GM12865 (cell line): ENCODE measurements at regions not wholly inside any gene's neighbourhood (a gene's known extent, or its start where the extent isn't known, plus 50 kb on each side); places are given as distances from the start of the nearest gene placed in this dataset.

Source experiments
- DNase-seq: peaks from one replicate; pipeline ENCODE4 v3.0.0; 2010; ENCODE audit warnings: low read depth
- H3K4me3 ChIP-seq: 2 replicates; pipeline ENCODE4 v1.5.1; 2011; ENCODE audit warnings: mild to moderate bottlenecking, low read depth, low read length, control low read depth
- CTCF ChIP-seq: IDR thresholded peaks from 2 replicates; pipeline ENCODE4 v1.5.1; 2011; ENCODE audit warnings: low read length, control low read depth, low read depth, inconsistent platforms; ENCODE audit not compliant: insufficient read depth; ENCODE audit errors: missing control alignments

GRCh38 chr12:92421042-92421441 lies 275.4 kb upstream of the BTG1 start:
- no peak for TF ChIP-seq CTCF
- DNase-seq, result no peak
- H3K4me3 ChIP-seq, result no peak overlapping the region

- no peak for TF ChIP-seq CTCF
- no peak for DNase-seq
- no peak overlapping the region for H3K4me3 ChIP-seq
Measured at GRCh38 chr12:92419201-92419600, 273.6 kb upstream of the BTG1 start.

GRCh38 chr12:92418381-92418780 lies 272.7 kb upstream of the BTG1 start:
- no peak for TF ChIP-seq CTCF
- DNase-seq, result no peak
- no peak overlapping the region for H3K4me3 ChIP-seq

- no peak overlapping the region for H3K4me3 ChIP-seq
- DNase-seq, result no peak
- TF ChIP-seq CTCF, result no peak
Measured at GRCh38 chr12:92417373-92417772, 271.7 kb upstream of the BTG1 start.

GRCh38 chr12:92416385-92416812 lies 270.8 kb upstream of the BTG1 start:
- peak; percentile 32 for DNase-seq
- no peak overlapping the region for H3K4me3 ChIP-seq
- TF ChIP-seq CTCF, result no peak

GRCh38 chr12:92414170-92415070 lies 268.8 kb upstream of the BTG1 start:
- no peak for DNase-seq
- TF ChIP-seq CTCF, result no peak
- H3K4me3 ChIP-seq, result no peak overlapping the region

- no peak for TF ChIP-seq CTCF
- no peak overlapping the region for H3K4me3 ChIP-seq
- no peak for DNase-seq
Measured at GRCh38 chr12:92413286-92413685, 267.6 kb upstream of the BTG1 start.
